ENCODE measurements at regions not wholly inside any gene's neighbourhood (a gene's known extent, or its start where the extent isn't known, plus 50 kb on each side); places are given as distances from the start of the nearest gene placed in this dataset.

GRCh38 chr7:106522696-106523095 is 138.3 kb downstream of the CCDC71L start:
- TF ChIP-seq POLR2A (IDR thresholded peaks at IDR 0.05), result no peak
- TF ChIP-seq, protein P1, sequence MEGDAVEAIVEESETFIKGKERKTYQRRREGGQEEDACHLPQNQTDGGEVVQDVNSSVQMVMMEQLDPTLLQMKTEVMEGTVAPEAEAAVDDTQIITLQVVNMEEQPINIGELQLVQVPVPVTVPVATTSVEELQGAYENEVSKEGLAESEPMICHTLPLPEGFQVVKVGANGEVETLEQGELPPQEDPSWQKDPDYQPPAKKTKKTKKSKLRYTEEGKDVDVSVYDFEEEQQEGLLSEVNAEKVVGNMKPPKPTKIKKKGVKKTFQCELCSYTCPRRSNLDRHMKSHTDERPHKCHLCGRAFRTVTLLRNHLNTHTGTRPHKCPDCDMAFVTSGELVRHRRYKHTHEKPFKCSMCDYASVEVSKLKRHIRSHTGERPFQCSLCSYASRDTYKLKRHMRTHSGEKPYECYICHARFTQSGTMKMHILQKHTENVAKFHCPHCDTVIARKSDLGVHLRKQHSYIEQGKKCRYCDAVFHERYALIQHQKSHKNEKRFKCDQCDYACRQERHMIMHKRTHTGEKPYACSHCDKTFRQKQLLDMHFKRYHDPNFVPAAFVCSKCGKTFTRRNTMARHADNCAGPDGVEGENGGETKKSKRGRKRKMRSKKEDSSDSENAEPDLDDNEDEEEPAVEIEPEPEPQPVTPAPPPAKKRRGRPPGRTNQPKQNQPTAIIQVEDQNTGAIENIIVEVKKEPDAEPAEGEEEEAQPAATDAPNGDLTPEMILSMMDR (IDR thresholded peaks at IDR 0.05), result no peak
- no peak for TF ChIP-seq POLR2AphosphoS5 (IDR thresholded peaks at IDR 0.05; ENCODE audit: insufficient read depth in 1 of 2, low read depth in 1 of 2)
